Panc1 (cell line): ENCODE measurements at regions not wholly inside any gene's neighbourhood (a gene's known extent, or its start where the extent isn't known, plus 50 kb on each side); places are given as distances from the start of the nearest gene placed in this dataset.

Source experiments
- ATAC-seq: fragments of 200-7000 bp; cut with Tn5 transposase; 2 replicates; pipeline ENCODE4 v1.9.1; 2020; ENCODE audit warnings: mild to moderate bottlenecking, moderate library complexity
- BruUV-seq: library from RNA; stranded (reverse); fragments of 400-500 nt; replicated peaks from 2 replicates; lab custom pipeline; 2021; lab: Mats Ljungman, UMichigan
- CTCF ChIA-PET: fragments of 300-600 bp; sonication (Branson Sonifier 250); formaldehyde crosslinking; loops from one replicate; lab custom pipeline; 2022; ENCODE audit warnings: antibody characterized with exemption; lab: Charles Lee
- POLR2A ChIA-PET: fragments of 300-600 bp; sonication (Branson Sonifier 250); formaldehyde crosslinking; loops from one replicate; lab custom pipeline; 2022; ENCODE audit warnings: antibody characterized with exemption; lab: Charles Lee
- DNase-seq: peaks from one replicate; pipeline ENCODE4 v3.0.0-alpha.2; 2010; ENCODE audit warnings: low read depth, low spot score
- H3K27ac ChIP-seq: 2 replicates; pipeline ENCODE4 v1.5.1; 2011; ENCODE audit warnings: mild to moderate bottlenecking, low read length, inconsistent platforms
- H3K27me3 ChIP-seq: fragments of 200-500 bp; sonication (Bioruptor generic); 2 replicates; pipeline ENCODE4 v1.6.0; 2014; ENCODE audit warnings: low read length, inconsistent platforms; ENCODE audit not compliant: control insufficient read depth, insufficient read depth
- H3K36me3 ChIP-seq: fragments of 200-500 bp; sonication (Bioruptor generic); 2 replicates; pipeline ENCODE4 v1.5.1; 2014; ENCODE audit warnings: inconsistent platforms, mild to moderate bottlenecking, low read length, moderate library complexity; ENCODE audit not compliant: control insufficient read depth, insufficient read depth
- H3K4me1 ChIP-seq: 2 replicates; pipeline ENCODE4 v1.5.1; 2011; ENCODE audit warnings: inconsistent platforms, mild to moderate bottlenecking, low read length, moderate library complexity; ENCODE audit not compliant: control insufficient read depth, insufficient read depth
- H3K4me3 ChIP-seq, 2 experiments: 2 replicates each; pipeline ENCODE4 v1.5.1; 2011 to 2012; ENCODE audit warnings: low read depth in 2 of 2, low read length in 2 of 2, mild to moderate bottlenecking in 2 of 2, inconsistent platforms in 1 of 2, moderate library complexity in 1 of 2
- H3K9me3 ChIP-seq: fragments of 200-500 bp; sonication (Bioruptor generic); 2 replicates; pipeline ENCODE4 v1.5.1; 2014; ENCODE audit warnings: low read depth, mild to moderate bottlenecking, inconsistent platforms, low read length, moderate library complexity; ENCODE audit not compliant: control insufficient read depth, insufficient read depth
- POLR2AphosphoS5 ChIP-seq: IDR thresholded peaks from 2 replicates; pipeline ENCODE4 v1.6.1; 2012; ENCODE audit warnings: mild to moderate bottlenecking, low read depth, low read length, moderate library complexity
- SIN3A ChIP-seq: IDR thresholded peaks from 2 replicates; pipeline ENCODE4 v1.6.1; 2012; ENCODE audit warnings: low read depth, mild to moderate bottlenecking, low read length, moderate library complexity, borderline replicate concordance; ENCODE audit not compliant: insufficient read depth
- TCF7L2 ChIP-seq: IDR thresholded peaks from 2 replicates; pipeline ENCODE4 v1.6.1; 2011; ENCODE audit warnings: mild to moderate bottlenecking, low read depth, low read length, inconsistent platforms
- in situ Hi-C: cut with HindIII; loops from 2 replicates; pipeline ENCODE4 v1.10.0; 2016; ENCODE audit warnings: low sequenced_read_pairs, low pct_unique_long_range_greater_than_20kb
- intact Hi-C: fragments of 100-400 bp; cut with micrococcal nuclease; formaldehyde crosslinking; loops from one replicate; pipeline ENCODE4 v1.10.0; 2022; ENCODE audit not compliant: unreplicated experiment
- TF ChIP-seq, protein P1 (sequence below): fragments of 450-650 bp; IDR thresholded peaks from 2 replicates; pipeline ENCODE4 v1.5.1; 2017; ENCODE audit warnings: mild to moderate bottlenecking
- TF ChIP-seq, protein P2 (sequence below), 2 experiments: IDR thresholded peaks; 2 replicates each; pipeline ENCODE4 v1.6.1; 2011 to 2012; ENCODE audit warnings: low read depth in 2 of 2, control low read depth in 1 of 2, low read length in 1 of 2, mild to moderate bottlenecking in 1 of 2, moderate library complexity in 1 of 2; ENCODE audit not compliant: insufficient read depth in 1 of 2

DNA sequence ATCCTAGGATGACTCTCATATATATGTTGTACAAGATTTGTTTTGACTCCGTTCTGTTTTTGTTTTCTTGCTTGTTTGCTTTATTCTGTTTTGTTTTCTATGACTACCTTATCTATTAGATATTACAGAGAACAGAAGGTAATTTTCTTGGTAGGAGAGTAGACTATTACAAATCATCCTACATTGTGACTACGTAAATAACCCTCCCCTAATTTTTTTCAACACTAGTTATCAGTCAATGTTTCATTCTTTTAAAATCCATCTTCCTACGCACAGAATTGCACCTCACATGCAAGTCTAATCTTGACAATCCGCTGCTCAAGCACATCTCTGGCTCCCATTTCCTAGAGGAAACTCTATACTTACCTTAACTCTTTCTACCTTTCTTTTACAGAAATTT lies 792.3 kb upstream of the PIK3C3 start:
- in situ Hi-C loops = no loop called here
- DNase-seq = no peak
- intact Hi-C loops = no loop called here
- Histone ChIP-seq H3K9me3 (no peaks in the 10 kb centered on the region), H3K27ac (no peak overlapping the region), H3K36me3 (no peaks in the 10 kb centered on the region), H3K27me3 (no peaks in the 10 kb centered on the region), H3K4me3 (no peak overlapping the region), H3K4me1 (no peaks in the 10 kb centered on the region)
- CTCF ChIA-PET = no interaction called here
- no peak for ATAC-seq
- POLR2A ChIA-PET = no interaction called here
- TF ChIP-seq, protein P1, sequence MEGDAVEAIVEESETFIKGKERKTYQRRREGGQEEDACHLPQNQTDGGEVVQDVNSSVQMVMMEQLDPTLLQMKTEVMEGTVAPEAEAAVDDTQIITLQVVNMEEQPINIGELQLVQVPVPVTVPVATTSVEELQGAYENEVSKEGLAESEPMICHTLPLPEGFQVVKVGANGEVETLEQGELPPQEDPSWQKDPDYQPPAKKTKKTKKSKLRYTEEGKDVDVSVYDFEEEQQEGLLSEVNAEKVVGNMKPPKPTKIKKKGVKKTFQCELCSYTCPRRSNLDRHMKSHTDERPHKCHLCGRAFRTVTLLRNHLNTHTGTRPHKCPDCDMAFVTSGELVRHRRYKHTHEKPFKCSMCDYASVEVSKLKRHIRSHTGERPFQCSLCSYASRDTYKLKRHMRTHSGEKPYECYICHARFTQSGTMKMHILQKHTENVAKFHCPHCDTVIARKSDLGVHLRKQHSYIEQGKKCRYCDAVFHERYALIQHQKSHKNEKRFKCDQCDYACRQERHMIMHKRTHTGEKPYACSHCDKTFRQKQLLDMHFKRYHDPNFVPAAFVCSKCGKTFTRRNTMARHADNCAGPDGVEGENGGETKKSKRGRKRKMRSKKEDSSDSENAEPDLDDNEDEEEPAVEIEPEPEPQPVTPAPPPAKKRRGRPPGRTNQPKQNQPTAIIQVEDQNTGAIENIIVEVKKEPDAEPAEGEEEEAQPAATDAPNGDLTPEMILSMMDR = no peak
- no peak for TF ChIP-seq SIN3A
- no TSS peak for BruUV-seq

DNA sequence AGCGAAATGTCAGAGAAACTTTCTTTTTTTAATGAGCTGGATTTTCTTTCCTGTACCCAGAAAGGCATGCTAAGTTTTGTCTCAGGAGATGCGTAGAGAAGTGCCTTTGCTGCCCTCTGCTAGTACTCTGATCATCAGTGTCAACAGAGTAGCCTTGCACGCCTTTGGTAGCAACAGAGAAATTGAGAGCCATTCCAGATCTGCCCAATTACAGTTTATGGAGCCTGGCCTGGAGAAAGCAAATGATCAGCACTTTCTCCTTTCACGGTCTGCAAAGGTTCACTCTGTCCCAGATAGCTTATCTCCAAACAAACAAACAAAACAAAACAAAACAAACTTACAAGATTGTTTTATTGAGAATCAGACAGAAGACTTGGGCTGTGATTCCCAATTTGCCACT lies 792.8 kb upstream of the PIK3C3 start:
- Histone ChIP-seq H3K36me3 (no peaks in the 10 kb centered on the region), H3K27ac (no peak overlapping the region), H3K4me1 (no peaks in the 10 kb centered on the region), H3K4me3 (no peak overlapping the region), H3K27me3 (no peaks in the 10 kb centered on the region), H3K9me3 (no peaks in the 10 kb centered on the region)
- ChIA-PET CTCF (no interaction called here), POLR2A (no interaction called here)
- DNase-seq (no peak), ATAC-seq (no peak)
- BruUV-seq = no TSS peak
- intact Hi-C loops (no loop called here), in situ Hi-C loops (no loop called here)
- TF ChIP-seq TCF7L2 (no peak), POLR2AphosphoS5 (no peak), SIN3A (no peak)
- TF ChIP-seq, protein P1 = no peak
- TF ChIP-seq, protein P2, sequence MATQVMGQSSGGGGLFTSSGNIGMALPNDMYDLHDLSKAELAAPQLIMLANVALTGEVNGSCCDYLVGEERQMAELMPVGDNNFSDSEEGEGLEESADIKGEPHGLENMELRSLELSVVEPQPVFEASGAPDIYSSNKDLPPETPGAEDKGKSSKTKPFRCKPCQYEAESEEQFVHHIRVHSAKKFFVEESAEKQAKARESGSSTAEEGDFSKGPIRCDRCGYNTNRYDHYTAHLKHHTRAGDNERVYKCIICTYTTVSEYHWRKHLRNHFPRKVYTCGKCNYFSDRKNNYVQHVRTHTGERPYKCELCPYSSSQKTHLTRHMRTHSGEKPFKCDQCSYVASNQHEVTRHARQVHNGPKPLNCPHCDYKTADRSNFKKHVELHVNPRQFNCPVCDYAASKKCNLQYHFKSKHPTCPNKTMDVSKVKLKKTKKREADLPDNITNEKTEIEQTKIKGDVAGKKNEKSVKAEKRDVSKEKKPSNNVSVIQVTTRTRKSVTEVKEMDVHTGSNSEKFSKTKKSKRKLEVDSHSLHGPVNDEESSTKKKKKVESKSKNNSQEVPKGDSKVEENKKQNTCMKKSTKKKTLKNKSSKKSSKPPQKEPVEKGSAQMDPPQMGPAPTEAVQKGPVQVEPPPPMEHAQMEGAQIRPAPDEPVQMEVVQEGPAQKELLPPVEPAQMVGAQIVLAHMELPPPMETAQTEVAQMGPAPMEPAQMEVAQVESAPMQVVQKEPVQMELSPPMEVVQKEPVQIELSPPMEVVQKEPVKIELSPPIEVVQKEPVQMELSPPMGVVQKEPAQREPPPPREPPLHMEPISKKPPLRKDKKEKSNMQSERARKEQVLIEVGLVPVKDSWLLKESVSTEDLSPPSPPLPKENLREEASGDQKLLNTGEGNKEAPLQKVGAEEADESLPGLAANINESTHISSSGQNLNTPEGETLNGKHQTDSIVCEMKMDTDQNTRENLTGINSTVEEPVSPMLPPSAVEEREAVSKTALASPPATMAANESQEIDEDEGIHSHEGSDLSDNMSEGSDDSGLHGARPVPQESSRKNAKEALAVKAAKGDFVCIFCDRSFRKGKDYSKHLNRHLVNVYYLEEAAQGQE (IDR thresholded peaks at IDR 0.05; ENCODE audit: insufficient read depth in 1 of 2, low read depth in 2 of 2, low read length in 1 of 2) = no peak
